GM12872 (cell line): ENCODE measurements at regions not wholly inside any gene's neighbourhood (a gene's known extent, or its start where the extent isn't known, plus 50 kb on each side); places are given as distances from the start of the nearest gene placed in this dataset.

Experiments used
- CTCF ChIP-seq: IDR thresholded peaks from 3 replicates; pipeline ENCODE4 v1.5.1; 2011; ENCODE audit warnings: low read depth, mild to moderate bottlenecking, low read length, moderate library complexity; ENCODE audit not compliant: insufficient read depth

- no peak for TF ChIP-seq CTCF
Observed at GRCh38 chr1:164937291-164937690, 378.3 kb downstream of the PBX1 start.

GRCh38 chr1:164932580-164932979 is 373.6 kb downstream of the PBX1 start:
- no peak for TF ChIP-seq CTCF

GRCh38 chr1:164930833-164931232 is 371.8 kb downstream of the PBX1 start:
- no peak for TF ChIP-seq CTCF

- TF ChIP-seq CTCF = no peak
Observed at GRCh38 chr1:164930241-164930640, 371.3 kb downstream of the PBX1 start.

GRCh38 chr1:164928232-164928812 is 369.3 kb downstream of the PBX1 start:
- TF ChIP-seq CTCF = no peak

- TF ChIP-seq CTCF = no peak
Observed at GRCh38 chr1:164926107-164926506, 367.1 kb downstream of the PBX1 start.

GRCh38 chr1:164922585-164922984 is 363.6 kb downstream of the PBX1 start:
- no peak for TF ChIP-seq CTCF

- TF ChIP-seq CTCF = no peak
Observed at GRCh38 chr1:164921493-164921892, 362.5 kb downstream of the PBX1 start.
